Ammon's horn (tissue), 1 donor: ENCODE measurements at regions not wholly inside any gene's neighbourhood (a gene's known extent, or its start where the extent isn't known, plus 50 kb on each side); places are given as distances from the start of the nearest gene placed in this dataset.

Experiments
- DNase-seq: peaks from one replicate; pipeline ENCODE4 v3.0.0-alpha.2; 2016; ENCODE audit warnings: low spot score

DNA sequence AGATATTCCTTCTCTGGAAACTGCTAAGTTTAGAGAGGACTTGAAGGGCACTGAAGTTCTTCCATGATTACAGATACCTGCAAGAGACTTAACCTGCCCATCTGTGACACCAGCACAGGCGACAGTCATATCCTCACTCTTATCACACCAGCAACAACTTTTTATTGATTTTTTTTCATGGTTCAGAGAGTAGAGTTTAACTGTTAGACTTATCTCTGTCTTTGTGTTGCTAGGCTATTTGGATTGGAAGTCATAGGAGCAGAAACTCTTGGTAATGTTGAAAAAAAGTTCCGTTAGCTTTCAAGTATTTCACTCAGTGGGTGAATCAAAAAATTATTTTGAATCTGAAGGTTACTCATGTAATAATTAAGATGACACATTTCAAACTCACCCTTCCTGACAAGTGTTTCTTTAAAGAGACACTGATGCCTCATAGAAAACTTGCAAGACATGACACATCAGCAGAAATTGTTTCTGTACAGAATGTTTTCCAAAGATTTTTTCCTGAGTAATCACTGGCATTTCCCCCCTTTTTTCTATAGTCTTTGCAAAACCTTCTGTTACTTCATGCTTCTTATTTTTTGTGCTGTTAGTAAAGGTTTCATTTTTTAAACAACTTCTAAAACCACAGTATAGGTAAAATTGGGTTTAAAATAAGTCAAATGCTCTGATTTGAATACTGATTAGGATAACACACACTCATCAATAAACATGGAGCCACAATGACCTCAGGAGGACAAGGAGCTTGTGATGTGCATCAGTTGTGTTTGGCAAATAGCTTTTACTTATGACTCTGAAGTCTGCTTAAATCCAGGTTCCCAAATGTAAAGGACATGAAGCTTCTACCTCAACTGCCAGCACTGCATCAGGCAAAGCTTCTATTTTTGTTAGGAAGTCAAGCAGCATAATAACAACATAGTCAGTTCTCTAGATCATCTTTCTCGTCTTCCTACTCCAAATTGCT, 252.9 kb upstream of the MAN1A1 start:
- DNase-seq: no peak

DNA sequence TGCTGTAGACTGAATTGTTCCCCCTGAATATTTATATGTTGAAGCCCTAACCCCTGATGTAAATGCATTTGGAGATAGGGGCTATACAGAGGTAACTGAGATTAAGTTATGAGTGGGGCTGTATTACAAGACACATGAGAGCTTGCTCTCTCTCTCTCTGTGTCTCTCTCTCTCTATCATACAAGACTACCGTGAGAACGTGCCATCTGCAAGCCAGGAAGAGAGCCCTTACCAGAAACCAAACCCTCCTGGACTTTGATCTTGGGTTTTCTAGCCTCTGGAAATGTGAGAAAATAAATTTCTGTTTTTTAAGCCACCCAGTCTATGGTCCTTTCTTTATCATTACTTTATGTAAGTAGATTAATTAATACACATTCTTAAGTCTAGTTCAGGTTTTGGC, 249.3 kb upstream of the MAN1A1 start:
- DNase-seq: no peak

DNA sequence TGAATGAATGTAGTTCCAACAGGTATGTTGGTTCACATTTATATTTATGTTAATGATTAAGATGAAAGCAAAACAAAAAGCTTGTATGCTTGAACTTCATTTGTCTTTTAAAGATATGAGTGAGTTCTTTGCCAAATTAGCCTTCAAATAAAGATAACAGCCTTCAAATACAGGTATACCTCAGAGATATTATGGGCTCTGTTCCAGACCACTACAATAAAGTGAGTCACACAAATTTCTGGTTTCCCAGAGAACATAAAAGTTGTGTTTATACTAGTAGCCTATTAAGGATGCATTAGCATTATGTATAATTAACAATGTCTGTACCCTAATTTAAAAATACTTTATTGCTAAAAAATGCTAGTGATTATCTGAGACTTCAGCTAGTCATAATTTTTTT, 245.3 kb upstream of the MAN1A1 start:
- no peak for DNase-seq

GRCh38 chr6:119591235-119591634, 241.7 kb upstream of the MAN1A1 start:
- no peak for DNase-seq

- DNase-seq: no peak
Observed at GRCh38 chr6:119590066-119590465, 240.5 kb upstream of the MAN1A1 start.

GRCh38 chr6:119587537-119587936, 238.0 kb upstream of the MAN1A1 start:
- DNase-seq: no peak

DNA sequence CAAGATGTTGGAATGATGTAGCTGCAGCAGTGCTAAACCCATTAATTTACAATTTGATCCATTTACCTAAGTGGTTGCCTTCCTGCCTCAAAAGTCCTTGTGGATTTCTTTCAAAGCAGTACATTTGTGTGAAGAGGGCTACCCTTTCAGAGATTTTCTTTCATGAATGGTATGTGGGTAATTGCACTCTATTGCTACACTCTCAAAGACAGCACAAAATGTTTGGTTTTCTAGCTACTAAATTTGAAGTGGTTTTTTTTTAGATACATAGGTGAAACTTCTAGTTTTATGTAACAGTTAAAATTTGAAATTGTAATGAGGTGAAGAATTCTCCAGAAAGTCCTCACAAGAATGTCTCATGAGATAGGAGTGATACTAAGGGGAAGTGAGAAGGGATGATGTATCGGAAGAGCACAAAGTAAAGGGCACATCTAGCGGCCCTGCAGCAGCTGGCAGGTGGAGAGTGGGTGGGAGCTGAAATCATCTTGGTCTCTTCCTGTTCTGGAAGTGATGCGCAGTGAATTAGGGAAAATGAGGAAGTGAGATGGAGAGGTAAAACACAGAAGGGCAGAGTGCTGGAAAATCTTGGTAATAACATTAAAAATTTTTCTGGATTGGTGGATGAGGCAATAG, 236.8 kb upstream of the MAN1A1 start:
- DNase-seq: no peak

GRCh38 chr6:119584088-119584487, 234.5 kb upstream of the MAN1A1 start:
- DNase-seq: no peak

- DNase-seq: no peak
Observed at GRCh38 chr6:119581220-119581619, 231.7 kb upstream of the MAN1A1 start.

DNA sequence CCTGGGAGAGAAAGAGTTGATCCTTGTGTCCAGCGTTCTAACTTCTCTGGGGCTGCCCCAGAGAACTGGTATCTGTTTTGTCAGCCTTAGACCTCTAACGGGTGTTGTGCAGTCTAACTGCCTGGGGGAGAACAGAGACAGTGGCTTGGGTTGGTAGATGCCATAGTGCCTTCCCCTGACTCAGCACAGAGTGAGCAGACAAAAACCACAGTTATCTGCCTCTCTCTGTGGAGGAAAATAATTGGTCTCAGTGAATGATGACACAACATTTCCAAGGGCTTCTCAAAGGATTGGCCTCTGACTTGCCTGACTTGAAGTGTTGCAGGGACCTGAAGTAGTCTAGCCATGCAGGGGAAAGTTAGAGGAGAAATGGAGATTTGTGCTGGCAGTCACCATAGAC, 226.2 kb upstream of the MAN1A1 start:
- DNase-seq: no peak

GRCh38 chr6:119568580-119568979, 219.0 kb upstream of the MAN1A1 start:
- DNase-seq: no peak

GRCh38 chr6:119566546-119567260, 217.1 kb upstream of the MAN1A1 start:
- DNase-seq: peak; percentile 41

DNA sequence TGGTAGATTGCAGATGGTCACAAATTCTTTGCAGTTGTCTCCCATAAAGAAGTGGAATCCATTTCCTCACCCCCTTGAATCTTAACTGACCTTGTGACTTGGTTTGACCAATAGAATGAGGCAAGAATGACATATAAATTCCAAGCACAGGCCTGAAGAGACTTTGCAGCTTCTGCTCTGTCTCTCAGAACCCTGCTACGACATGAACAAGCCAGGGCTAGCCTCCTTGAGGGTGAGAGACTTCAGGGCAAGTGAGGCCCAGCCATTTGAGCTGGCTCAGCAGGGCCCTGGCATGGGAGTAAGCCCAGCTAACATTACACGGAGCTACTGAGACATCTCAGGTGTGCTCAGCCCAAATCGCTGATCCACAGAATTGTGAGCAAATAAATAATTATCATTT, 216.3 kb upstream of the MAN1A1 start:
- no peak for DNase-seq

GRCh38 chr6:119562168-119562567, 212.6 kb upstream of the MAN1A1 start:
- DNase-seq: no peak

DNA sequence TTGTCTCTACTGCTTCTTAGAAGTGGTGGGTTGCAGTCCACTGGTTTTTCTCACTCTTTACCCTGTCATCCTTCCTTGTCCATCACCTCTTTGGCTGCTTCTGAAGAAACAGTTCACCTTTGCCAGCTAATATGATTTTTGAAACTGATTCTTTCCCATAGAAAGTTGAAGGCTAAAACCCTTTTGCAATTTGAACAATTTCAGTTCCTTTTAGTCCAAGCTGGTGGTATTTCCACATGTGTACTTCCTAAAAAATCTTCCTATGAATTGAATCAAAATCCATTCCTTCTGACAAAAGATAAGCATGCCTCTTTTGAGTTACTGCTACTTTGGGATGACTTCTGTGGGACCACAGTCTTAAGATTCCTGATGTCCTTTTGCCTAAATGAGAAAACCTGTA, 210.0 kb upstream of the MAN1A1 start:
- DNase-seq: no peak

- DNase-seq: no peak
Observed at GRCh38 chr6:119557239-119557638, 207.7 kb upstream of the MAN1A1 start.

GRCh38 chr6:119552021-119552420, 202.5 kb upstream of the MAN1A1 start:
- DNase-seq: no peak

- no peak for DNase-seq
Observed at GRCh38 chr6:119547024-119547423, 197.5 kb upstream of the MAN1A1 start.

- DNase-seq: no peak
Observed at GRCh38 chr6:119545245-119545644, 195.7 kb upstream of the MAN1A1 start.

GRCh38 chr6:119544325-119545175, 195.0 kb upstream of the MAN1A1 start:
- no peak for DNase-seq

DNA sequence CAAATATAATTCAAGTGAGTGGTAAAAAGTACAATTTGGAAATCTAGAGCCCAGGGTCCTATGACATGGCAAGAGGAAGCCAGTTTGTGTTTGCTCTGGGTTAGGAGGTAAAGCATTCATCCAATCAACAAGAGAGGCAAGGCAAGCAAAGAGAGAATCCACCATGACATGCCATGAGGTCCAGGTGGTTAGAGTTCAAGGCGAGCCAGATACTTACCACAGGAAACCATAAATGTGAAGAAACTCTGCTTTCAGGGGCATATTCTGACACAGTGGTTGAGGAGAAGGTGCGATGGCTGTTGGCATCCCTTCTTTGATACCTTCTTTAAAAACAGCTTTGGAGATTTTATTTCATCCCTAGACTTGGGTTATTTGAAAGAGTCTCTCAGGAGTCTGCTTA, 193.8 kb upstream of the MAN1A1 start:
- DNase-seq: no peak

DNA sequence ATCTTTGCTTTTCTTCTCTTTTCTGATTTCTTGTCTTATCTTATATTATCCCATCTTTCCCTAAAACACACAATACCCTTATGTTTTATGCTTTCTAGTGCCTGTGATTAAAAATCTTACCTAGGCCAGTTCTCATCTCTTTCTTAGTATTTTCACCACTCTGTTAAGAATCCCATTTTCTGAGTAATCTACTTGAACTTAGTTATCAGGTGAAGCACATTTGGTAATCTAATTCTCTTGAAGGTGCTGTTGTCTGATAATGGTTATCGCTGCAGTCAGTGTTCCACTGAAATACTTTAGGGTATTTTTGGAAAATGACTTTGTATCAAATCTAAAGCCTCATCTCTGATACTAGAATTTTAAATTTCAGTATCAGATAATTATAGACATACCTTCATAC, 192.5 kb upstream of the MAN1A1 start:
- DNase-seq: no peak
